ENCODE measurements at regions not wholly inside any gene's neighbourhood (a gene's known extent, or its start where the extent isn't known, plus 50 kb on each side); places are given as distances from the start of the nearest gene placed in this dataset.
"Not testable (repeated sequence)": the region's sequence is repeated elsewhere in the genome, so short reads cannot be mapped to it uniquely, and the experiment has no call there.

DNA sequence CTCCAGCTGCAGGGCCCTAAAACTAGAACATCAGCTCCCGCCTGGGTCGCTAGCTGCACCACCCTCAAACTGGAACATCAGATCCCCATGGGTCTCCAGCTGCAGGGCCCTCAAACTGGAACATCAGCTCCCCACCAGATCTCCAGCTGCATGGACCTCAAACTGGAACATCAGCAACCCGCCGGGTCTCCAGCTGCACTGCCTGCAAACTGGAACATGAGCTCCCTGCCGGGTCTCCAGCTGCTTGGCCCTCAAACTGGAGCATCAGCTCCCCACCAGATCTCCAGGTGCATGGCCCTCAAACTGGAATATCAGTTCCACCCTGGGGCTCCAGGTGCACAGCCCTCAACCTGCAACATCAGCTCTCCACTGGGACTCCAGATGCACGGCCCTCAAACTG lies 82.7 kb downstream of the TFRC start:
- TF ChIP-seq POLR2A, SPI1, TAF1, POLR2AphosphoS5, POU2F2 (IDR thresholded peaks at IDR 0.05; ENCODE audit: low read depth, low read length): not testable (repeated sequence)
